GM21360 (cell line): ENCODE measurements at regions not wholly inside any gene's neighbourhood (a gene's known extent, or its start where the extent isn't known, plus 50 kb on each side); places are given as distances from the start of the nearest gene placed in this dataset.
"Not testable (repeated sequence)": the region's sequence is repeated elsewhere in the genome, so short reads cannot be mapped to it uniquely, and the experiment has no call there.

Experiments
- ATAC-seq: cut with Tn5 transposase; IDR thresholded peaks from one replicate; pipeline ENCODE4 v1.9.1; 2021; ENCODE audit warnings: mild to moderate bottlenecking, moderate library complexity; ENCODE audit not compliant: unreplicated experiment

GRCh38 chr1:83154306-83154705, 844.6 kb downstream of the TTLL7 start:
- ATAC-seq = not testable (repeated sequence)

GRCh38 chr1:83151167-83151898, 847.6 kb downstream of the TTLL7 start:
- not testable (repeated sequence) for ATAC-seq

- not testable (repeated sequence) for ATAC-seq
These were observed 848.5 kb downstream of the TTLL7 start for GRCh38 chr1:83150479-83150878.

- not testable (repeated sequence) for ATAC-seq
These were observed 853.1 kb downstream of the TTLL7 start for GRCh38 chr1:83145820-83146219.

GRCh38 chr1:83142802-83143201, 856.1 kb downstream of the TTLL7 start:
- not testable (repeated sequence) for ATAC-seq

GRCh38 chr1:83135524-83136157, 863.3 kb downstream of the TTLL7 start:
- not testable (repeated sequence) for ATAC-seq

- not testable (repeated sequence) for ATAC-seq
These were observed 864.5 kb downstream of the TTLL7 start for GRCh38 chr1:83134322-83135014.

GRCh38 chr1:83131692-83131955, 867.3 kb downstream of the TTLL7 start:
- no peak for ATAC-seq

GRCh38 chr1:83130886-83131691, 867.8 kb downstream of the TTLL7 start:
- ATAC-seq = peak; percentile 70

GRCh38 chr1:83129107-83129506, 869.8 kb downstream of the TTLL7 start:
- ATAC-seq = no peak

GRCh38 chr1:83125456-83125855, 873.5 kb downstream of the TTLL7 start:
- ATAC-seq = no peak

- no peak for ATAC-seq
These were observed 875.9 kb downstream of the TTLL7 start for GRCh38 chr1:83123019-83123418.

- no peak for ATAC-seq
These were observed 880.5 kb downstream of the TTLL7 start for GRCh38 chr1:83118472-83118871.

- not testable (repeated sequence) for ATAC-seq
These were observed 881.9 kb downstream of the TTLL7 start for GRCh38 chr1:83117030-83117429.

GRCh38 chr1:83115785-83116184, 883.1 kb downstream of the TTLL7 start:
- no peak for ATAC-seq

- ATAC-seq = no peak
These were observed 884.6 kb downstream of the TTLL7 start for GRCh38 chr1:83114136-83114834.

- ATAC-seq = no peak
These were observed 885.3 kb downstream of the TTLL7 start for GRCh38 chr1:83113652-83114051.

GRCh38 chr1:83112248-83112885, 886.6 kb downstream of the TTLL7 start:
- no peak for ATAC-seq

- no peak for ATAC-seq
These were observed 888.8 kb downstream of the TTLL7 start for GRCh38 chr1:83110156-83110555.

- ATAC-seq = no peak
These were observed 889.2 kb downstream of the TTLL7 start for GRCh38 chr1:83109692-83110091.
